Activated CD4-positive, alpha-beta T cell treated with anti-CD3 and anti-CD28 coated beads, Interleukin-10, Interleukin-2, amounts not matched to agents 100 ng/mL and 50 ng/mL, durations not matched to agents 16 hours and 8 hours (primary cell): ENCODE measurements at regions not wholly inside any gene's neighbourhood (a gene's known extent, or its start where the extent isn't known, plus 50 kb on each side); places are given as distances from the start of the nearest gene placed in this dataset.
"Not testable (repeated sequence)": the region's sequence is repeated elsewhere in the genome, so short reads cannot be mapped to it uniquely, and the experiment has no call there.

ENCODE experiments used
- DNase-seq: peaks from one replicate; pipeline ENCODE4 v3.0.0-alpha.2; 2020

- no peak for DNase-seq
These were observed 227.2 kb upstream of the ZNF608 start for GRCh38 chr5:124973661-124974060.

GRCh38 chr5:124976086-124976485, 229.6 kb upstream of the ZNF608 start:
- no peak for DNase-seq

GRCh38 chr5:124979251-124979650, 232.8 kb upstream of the ZNF608 start:
- no peak for DNase-seq

- no peak for DNase-seq
These were observed 233.9 kb upstream of the ZNF608 start for GRCh38 chr5:124980163-124980941.

GRCh38 chr5:124981901-124982300, 235.5 kb upstream of the ZNF608 start:
- DNase-seq = no peak

DNA sequence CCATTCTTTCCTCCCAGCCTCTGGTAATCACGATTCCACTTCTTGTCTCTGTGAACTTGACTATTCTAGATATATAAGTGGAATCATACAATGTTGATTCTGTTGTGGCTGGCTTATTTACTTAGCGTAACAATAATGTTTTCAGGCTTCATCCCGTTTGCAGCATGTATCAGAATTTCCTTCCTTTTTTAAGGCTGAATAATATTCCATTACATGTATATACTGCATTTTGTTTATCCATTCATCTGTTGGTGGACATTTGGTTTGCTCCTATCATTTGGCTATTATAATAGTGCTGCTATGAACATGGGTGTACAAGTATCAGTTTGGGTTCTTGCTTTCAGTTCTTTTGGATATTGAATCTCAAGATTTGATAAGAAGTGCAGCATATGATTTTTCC, 239.7 kb upstream of the ZNF608 start:
- DNase-seq = no peak

DNA sequence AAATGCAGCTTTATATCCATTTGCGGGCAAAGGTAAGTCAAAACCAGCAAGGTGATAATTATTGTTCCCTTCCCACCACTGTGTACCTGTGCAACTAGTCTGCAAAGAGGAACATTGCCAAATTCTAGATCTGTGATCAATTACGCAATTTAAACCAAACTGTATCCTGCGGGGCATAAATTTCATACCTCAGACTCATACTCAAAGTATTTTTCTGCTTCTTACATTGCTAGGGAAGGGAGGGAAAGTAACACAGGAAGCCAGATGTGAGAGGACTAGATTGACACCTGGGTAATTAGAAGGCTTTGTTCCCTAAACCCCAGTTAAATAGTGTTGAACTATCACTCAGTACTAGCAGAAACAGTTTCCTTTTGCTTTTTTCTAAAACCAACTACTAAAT, 240.2 kb upstream of the ZNF608 start:
- no peak for DNase-seq

DNA sequence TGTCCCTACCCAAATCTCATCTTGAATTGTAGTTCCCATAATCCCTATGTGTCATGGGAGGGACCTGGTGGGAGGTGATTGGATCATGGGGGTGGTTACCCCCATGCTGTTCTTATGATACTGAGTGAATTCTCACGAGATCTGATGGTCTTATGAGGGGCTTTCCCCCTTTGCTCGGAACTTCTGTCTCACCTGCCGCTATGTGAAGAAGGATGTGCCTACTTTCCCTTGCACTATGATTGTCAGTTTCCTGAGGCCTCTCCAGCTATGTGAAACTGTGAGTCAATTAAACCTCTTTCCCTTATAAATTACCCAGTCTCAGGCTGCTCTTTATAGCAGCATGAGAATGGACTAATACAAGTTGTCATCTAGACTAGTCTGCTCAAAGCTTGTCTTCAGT, 241.3 kb upstream of the ZNF608 start:
- not testable (repeated sequence) for DNase-seq

DNA sequence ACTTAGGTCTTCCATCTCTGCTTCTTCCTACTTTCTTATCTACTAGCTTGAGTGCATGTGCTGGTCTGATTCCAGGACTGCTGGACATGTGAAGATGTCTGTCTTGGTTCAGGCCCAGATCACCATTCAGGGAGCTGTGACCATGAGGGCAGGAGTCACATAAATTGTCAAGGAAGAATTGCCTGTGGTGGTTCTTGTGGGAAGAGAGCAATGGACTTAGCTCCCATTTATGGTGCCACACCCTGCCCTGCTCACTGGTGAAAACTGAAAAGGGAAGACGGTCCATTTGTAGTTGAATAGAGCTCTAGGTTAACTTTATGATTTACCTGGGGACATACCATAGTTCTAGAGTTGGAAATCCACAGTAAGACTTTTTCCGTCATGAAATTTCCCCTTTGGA, 244.3 kb upstream of the ZNF608 start:
- DNase-seq = no peak

DNA sequence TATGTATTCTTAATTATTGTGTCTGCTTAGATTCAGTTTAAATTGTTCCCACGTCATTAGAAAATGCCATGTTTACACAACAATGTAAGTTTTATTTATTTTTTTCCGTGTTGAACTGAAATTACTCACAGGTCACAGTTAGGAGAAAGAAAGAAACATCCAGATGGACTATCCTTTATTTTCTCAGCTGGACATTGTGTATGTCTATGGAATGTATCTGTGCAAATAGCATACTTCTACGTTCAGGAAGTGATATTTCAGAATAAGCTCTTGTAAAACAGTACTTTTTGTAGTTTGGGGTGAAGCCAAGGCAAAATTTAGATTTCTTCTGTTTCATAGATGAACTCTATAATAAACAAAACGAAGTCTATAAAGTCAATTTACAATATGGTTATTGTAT, 249.0 kb upstream of the ZNF608 start:
- no peak for DNase-seq

DNA sequence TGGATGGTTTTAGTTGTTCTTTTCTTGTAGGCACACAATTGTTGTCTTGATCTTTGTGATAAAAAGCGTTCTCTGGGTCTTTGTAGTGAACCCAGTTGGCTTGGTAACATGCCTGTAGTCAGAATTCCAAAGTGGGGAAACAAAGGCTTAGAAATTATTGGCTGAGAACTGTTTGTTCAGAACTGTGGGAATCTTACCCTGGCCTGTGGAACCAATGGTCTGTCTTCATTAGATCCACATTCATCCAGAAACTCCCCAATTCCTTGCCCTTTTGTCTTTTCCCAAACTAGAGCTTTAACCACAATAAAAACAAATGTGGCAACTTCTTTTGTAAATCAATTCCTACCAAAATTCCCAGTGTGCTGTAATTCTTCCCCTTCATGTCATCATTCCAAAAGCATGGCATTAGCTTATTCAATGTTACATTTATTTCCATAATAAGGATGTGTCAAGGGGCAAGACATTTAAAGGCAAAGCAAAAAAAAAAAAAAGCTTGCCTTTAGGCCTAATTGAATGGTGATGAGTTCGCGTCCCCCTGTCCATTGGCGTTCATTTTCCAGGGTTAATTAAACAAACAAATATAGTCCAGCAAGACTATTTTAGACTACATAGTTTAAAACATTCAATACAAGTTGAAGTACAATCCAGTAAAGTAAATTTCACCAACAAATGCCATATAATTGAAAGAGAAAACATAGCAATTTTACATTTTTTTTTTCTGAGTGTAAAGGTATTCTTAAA, 249.8 kb upstream of the ZNF608 start:
- no peak for DNase-seq

GRCh38 chr5:124996764-124997077, 250.3 kb upstream of the ZNF608 start:
- DNase-seq = no peak

GRCh38 chr5:124997186-124997893, 250.9 kb upstream of the ZNF608 start:
- no peak for DNase-seq

- DNase-seq = no peak
These were observed 252.1 kb upstream of the ZNF608 start for GRCh38 chr5:124998520-124998919.

GRCh38 chr5:125002727-125003598, 256.5 kb upstream of the ZNF608 start:
- DNase-seq = no peak

GRCh38 chr5:125004009-125004408, 257.6 kb upstream of the ZNF608 start:
- DNase-seq = no peak

- no peak for DNase-seq
These were observed 258.8 kb upstream of the ZNF608 start for GRCh38 chr5:125005266-125005665.

DNA sequence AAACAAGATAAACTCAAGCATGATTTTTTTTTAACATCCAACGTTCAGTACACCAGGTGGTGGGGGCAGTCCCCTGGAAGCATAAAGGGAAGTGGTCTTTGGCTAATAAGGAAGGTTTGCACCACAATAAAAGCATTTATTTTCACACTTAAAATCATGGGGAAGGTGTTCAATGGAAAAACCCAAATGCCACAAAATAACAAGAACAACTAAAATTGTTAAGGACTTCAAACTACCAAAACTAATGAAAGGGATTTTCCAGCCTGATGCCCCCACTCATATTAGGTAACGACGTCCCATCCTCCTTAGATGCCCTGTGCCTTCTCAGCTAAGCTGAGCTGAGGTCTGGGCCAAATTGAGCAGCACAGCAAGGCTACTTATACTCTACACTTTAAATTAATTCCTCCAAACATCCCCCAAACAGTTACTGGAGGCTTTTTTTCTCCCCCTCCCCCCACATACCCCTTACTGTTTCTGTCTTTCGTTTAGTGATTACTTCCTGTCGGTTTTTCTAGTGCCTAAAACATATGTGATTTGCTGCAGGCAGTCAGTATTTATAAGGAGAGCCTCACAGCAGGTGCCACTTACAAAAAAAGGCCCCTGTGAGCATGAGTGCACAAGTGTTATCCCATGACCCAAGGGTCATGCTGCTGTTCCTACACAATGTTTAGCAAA, 259.7 kb upstream of the ZNF608 start:
- DNase-seq = no peak

DNA sequence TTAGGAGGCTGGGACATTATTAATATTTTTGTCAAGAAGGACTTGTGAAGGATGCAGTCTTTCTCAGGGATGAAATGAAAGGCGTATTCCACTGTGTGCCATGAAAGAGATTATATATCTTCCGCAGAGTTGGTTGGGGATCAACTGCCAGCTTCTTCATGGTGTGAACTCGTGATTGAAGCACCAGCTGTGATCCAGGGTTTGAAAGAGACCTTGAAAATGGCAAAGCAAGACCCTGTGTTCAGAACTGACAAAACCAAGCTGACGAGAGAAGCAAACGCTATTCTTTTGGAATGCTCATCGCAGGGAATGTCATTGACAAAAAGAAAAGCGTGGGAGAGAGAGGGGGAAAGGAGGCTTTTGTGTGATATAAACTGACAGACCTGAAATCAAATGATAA, 263.9 kb upstream of the ZNF608 start:
- no peak for DNase-seq

DNA sequence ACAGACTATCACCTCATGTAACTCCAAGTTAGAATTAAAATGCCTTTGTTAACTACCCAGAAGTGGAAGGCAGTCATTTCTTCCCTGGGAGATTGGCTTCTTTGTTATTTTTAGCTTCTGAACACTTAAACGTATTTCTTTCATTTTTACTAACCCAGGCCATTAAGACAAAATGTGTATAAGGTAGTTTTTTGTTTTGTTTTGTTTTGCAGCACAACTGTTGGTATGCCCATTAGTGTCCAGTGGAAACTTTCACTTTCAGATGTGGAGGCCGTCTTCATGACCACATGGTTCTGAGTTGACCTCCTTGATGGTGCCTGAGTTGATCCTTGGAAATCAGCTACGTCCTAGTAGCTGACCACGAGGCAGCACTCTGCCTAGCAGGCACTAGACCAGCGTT, 264.6 kb upstream of the ZNF608 start:
- DNase-seq = no peak

DNA sequence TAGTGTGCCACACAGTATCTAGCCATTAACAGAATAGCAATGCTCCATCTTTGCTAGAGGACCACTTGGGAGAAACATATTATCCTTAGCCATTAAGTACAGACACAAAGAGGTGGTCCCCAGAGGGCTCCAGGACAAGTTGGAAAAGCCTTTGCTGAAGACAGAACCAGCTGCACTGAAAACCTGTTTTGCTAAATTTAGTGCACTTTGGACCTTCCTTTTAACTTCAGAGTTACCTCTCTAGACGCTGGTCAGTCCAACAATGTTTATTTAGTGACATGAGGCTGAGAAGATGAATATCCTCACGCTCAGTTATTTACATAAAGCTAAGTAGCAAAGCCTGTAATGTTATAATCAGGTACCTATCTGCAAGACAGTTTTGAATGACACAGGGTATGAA, 265.0 kb upstream of the ZNF608 start:
- no peak for DNase-seq

DNA sequence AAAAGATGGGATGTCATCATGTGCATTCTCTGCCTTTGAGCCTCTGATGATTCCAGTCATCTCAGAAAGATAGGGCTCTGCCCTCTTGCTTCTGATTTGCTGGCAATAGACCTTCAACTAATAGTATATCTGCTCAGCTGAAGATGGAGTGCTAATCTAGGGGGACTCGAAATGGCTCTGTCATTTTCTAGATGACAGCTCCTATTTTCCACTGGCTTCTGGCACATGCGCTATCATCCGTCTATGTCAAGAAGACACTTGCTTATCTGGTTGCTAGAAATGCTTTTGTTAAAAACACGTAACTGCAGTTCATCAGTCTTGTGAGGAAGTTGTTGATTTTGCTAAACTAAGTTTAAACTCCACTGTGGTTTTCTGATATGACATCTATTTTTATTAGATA, 265.5 kb upstream of the ZNF608 start:
- DNase-seq = no peak
